ENCODE measurements at regions not wholly inside any gene's neighbourhood (a gene's known extent, or its start where the extent isn't known, plus 50 kb on each side); places are given as distances from the start of the nearest gene placed in this dataset.

DNA sequence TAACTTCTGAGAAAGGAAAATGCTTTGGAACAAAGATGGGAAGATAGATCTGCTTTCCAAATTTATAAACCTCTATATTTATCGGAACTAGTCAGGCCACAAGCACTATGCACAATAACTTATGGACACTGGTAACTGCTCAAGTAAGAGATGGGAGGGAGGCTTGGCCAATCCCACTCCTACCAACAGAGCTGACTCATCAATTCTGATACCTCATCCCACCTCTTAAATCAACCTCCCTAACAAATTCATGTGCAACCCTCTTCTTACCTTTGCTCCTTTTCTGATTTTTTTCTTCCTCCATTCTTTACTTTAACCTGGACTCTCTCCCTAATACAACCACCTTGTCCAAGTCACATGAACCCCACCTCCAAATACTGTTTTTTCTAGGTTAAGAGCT lies 289.9 kb upstream of the FAM241A start:
- no peak for TF ChIP-seq TAF1 (IDR thresholded peaks at IDR 0.05; ENCODE audit: low read depth)
- TF ChIP-seq FOXM1 (IDR thresholded peaks at IDR 0.05; ENCODE audit: borderline replicate concordance, low read depth), result no peak
- TF ChIP-seq, protein P1, sequence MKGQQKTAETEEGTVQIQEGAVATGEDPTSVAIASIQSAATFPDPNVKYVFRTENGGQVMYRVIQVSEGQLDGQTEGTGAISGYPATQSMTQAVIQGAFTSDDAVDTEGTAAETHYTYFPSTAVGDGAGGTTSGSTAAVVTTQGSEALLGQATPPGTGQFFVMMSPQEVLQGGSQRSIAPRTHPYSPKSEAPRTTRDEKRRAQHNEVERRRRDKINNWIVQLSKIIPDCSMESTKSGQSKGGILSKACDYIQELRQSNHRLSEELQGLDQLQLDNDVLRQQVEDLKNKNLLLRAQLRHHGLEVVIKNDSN (IDR thresholded peaks at IDR 0.05), result no peak
- TF ChIP-seq, protein P2, sequence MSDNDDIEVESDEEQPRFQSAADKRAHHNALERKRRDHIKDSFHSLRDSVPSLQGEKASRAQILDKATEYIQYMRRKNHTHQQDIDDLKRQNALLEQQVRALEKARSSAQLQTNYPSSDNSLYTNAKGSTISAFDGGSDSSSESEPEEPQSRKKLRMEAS (IDR thresholded peaks at IDR 0.05), result no peak
- TF ChIP-seq EGR1 (IDR thresholded peaks at IDR 0.05), result no peak
- no peak for TF ChIP-seq EP300 (IDR thresholded peaks at IDR 0.05; ENCODE audit: borderline replicate concordance)

Data from Ishikawa (cell line).